ENCODE measurements at regions not wholly inside any gene's neighbourhood (a gene's known extent, or its start where the extent isn't known, plus 50 kb on each side); places are given as distances from the start of the nearest gene placed in this dataset.

- no peaks in the 10 kb centered on the region for H3K36me3 ChIP-seq (ENCODE audit: control insufficient read depth in 2 of 2, insufficient read depth in 2 of 2, low read length in 1 of 2)
- H3K4me3 ChIP-seq, result no peak overlapping the region
- no peaks in the 10 kb centered on the region for H3K4me1 ChIP-seq (ENCODE audit: control insufficient read depth, insufficient read depth, low read length)
- no peak overlapping the region for H3K9ac ChIP-seq (ENCODE audit: control insufficient read depth, insufficient read depth, low read length)
- ChIA-PET CTCF (interaction anchor here (1.5 kb wide), 1 partner anchor 35 kb away, joined by 4 read pairs; no protein-coding TSS in a partner anchor), SMC1A (ENCODE audit: uncharacterized antibody, unreplicated experiment) (interaction anchor here (0.8 to 1.0 kb wide), 3 partner anchors 35 to 73 kb away, joined by 3 read pairs; no protein-coding TSS in a partner anchor), POLR2A (no interaction called here), RAD21 (ENCODE audit: unreplicated experiment) (interaction anchor here (1.0 kb wide), 1 partner anchor 12 kb away, joined by 3 read pairs; no protein-coding TSS in a partner anchor)
- H3K79me2 ChIP-seq (ENCODE audit: control insufficient read depth, insufficient read depth, low read length), result no peaks in the 10 kb centered on the region
- H3K4me2 ChIP-seq (ENCODE audit: control insufficient read depth, insufficient read depth), result no peak overlapping the region
- DNase-seq (ENCODE audit: low read depth, low spot score) (no peak), FAIRE-seq (no peak), ATAC-seq (peak; percentile 86)
- H3K27me3 ChIP-seq (replicated peaks in 1 of 2; ENCODE audit: control insufficient read depth in 2 of 2, insufficient read depth in 2 of 2, low read length in 1 of 2), result no peaks in the 10 kb centered on the region
- H4K20me1 ChIP-seq (ENCODE audit: control insufficient read depth, insufficient read depth), result no peaks in the 10 kb centered on the region
- in situ Hi-C loops (cut with MboI), result no loop called here
- no peak overlapping the region for H2AFZ ChIP-seq (ENCODE audit: control insufficient read depth, low read depth, low read length)
- no peak overlapping the region for H3K27ac ChIP-seq (ENCODE audit: control insufficient read depth, insufficient read depth)
- BruUV-seq (replicated peaks), result no TSS peak
- H3K9me3 ChIP-seq (replicated peaks; ENCODE audit: control insufficient read depth, insufficient read depth, low read length), result no peaks in the 10 kb centered on the region
- intact Hi-C loops (cut with micrococcal nuclease; ENCODE audit: unreplicated experiment), result no loop called here
- 25% methylated on average over 2 of the region's 2 CpGs for WGBS (ENCODE audit: insufficient coverage, insufficient replicate concordance, low lambda C conversion rate, missing lambda C conversion rate)
- TF ChIP-seq, protein P1, sequence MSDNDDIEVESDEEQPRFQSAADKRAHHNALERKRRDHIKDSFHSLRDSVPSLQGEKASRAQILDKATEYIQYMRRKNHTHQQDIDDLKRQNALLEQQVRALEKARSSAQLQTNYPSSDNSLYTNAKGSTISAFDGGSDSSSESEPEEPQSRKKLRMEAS (IDR thresholded peaks at IDR 0.05; ENCODE audit: low read depth, low read length), result no peak
- TF ChIP-seq NFYA (IDR thresholded peaks at IDR 0.05; ENCODE audit: borderline replicate concordance, low read depth, low read length) (no peak), NR2C2 (IDR thresholded peaks at IDR 0.05; ENCODE audit: borderline replicate concordance, control insufficient read depth, insufficient read length, low read depth) (no peak), CBX3 (IDR thresholded peaks at IDR 0.05; ENCODE audit: borderline replicate concordance, low read depth) (no peak), NKRF (conservative IDR thresholded peaks at IDR 0.05) (no peak), MEF2B (IDR thresholded peaks at IDR 0.05; ENCODE audit: partially characterized antibody, poor library complexity, severe bottlenecking) (no peak), YY1 (IDR thresholded peaks at IDR 0.05; ENCODE audit: low read depth, low read length) (no peak), KLF5 (IDR thresholded peaks at IDR 0.05; ENCODE audit: partially characterized antibody) (no peak), RBBP5 (conservative IDR thresholded peaks at IDR 0.05) (no peak), CEBPZ (IDR thresholded peaks at IDR 0.05; ENCODE audit: low read depth, low read length) (no peak), NFXL1 (IDR thresholded peaks at IDR 0.05; ENCODE audit: borderline replicate concordance) (no peak), ZNF592 (IDR thresholded peaks at IDR 0.05) (no peak), SPI1 (IDR thresholded peaks at IDR 0.05; ENCODE audit: borderline replicate concordance, insufficient read depth, low read depth, low read length) (no peak), ZNF274 (IDR thresholded peaks at IDR 0.05; ENCODE audit: insufficient read depth, insufficient read length) (no peak)
These were observed 257.6 kb upstream of the PHYHIPL start for GRCh38 chr10:58918887-58919286.

All from GM12878 (cell line).